NCI-H1694 (cell line): ENCODE measurements at regions not wholly inside any gene's neighbourhood (a gene's known extent, or its start where the extent isn't known, plus 50 kb on each side); places are given as distances from the start of the nearest gene placed in this dataset.
"Not testable (repeated sequence)": the region's sequence is repeated elsewhere in the genome, so short reads cannot be mapped to it uniquely, and the experiment has no call there.

Experiments
- DNase-seq: peaks from one replicate; lab custom pipeline; 2025; lab: John Stamatoyannopoulos, UW

DNA sequence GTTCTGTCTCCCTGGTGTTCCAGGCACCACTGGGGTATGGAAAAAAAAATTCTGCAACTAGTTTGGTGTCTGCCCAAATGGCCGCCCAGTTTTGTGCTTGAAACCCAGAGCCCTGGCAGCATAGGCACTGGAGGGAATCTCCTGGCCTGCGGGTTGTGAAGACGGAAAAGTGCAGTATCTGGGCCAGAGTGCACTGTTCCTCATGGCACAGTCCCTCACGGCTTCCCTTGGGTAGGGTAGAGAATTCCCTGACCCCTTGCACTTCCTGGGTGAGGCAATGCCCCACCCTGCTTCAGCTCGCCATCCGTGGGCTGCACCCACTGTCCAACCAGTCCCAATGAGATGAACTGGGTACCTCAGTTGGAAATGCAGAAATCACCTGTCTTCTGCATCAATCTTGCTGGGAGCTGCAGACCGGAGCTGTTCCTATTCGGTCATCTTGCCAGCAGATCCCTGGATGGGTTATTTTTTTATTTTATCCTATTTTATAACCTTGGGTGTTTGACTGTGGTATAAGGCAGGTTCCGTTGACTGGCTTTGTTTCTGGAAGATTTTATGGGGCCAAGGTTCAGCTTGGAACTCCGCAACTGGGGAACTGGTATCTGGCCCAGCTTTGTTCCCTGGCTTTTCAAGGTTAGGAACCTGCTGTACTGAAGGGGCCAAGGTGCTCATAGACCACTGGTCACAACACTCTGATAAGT, 59.5 kb upstream of the IRAK1BP1 start:
- DNase-seq, result not testable (repeated sequence)

DNA sequence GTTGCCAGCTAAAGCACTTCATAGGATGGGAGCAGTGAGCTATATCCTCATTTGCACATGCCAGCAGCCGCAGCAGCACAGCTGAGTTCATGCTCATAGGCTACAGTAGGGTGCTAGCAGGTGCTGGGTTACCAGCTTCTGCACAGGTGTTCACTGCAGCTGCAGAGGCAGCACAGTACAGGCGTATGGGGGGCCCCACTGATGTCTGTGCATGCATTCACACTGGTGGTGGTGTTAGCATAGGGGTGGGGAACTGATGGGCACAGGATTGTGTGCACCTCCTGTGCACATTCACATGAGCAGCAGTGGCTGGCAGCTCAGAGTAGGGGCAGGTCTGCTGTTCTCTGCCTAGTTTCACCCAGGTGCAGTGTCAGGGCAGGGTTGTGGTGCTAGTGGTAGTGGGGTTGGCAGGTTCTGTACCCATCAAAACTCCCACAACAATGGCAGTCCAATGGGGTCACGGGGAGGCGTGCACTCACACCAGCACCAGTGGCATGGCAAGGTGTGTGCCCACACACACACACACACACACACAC, 58.9 kb upstream of the IRAK1BP1 start:
- no peak for DNase-seq

DNA sequence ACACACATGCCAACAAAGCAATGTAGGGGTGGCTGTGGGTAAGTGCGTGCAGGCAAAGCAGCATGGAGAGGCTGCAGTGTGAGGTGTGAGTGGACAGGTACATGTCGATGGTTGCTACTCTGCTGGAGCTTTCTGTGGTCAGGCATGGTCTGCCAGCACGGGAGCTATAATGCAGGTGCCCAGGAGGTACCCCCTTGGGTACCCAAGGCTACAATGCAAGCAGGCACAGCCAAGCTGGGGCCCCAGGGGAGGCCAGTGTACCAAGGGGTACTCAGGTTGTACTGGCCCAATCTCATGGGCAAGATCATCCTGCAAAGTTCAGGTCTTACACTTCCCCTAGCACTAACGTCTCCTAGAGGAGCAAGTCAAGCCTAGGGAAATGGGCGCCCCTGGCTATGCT, 58.4 kb upstream of the IRAK1BP1 start:
- no peak for DNase-seq

DNA sequence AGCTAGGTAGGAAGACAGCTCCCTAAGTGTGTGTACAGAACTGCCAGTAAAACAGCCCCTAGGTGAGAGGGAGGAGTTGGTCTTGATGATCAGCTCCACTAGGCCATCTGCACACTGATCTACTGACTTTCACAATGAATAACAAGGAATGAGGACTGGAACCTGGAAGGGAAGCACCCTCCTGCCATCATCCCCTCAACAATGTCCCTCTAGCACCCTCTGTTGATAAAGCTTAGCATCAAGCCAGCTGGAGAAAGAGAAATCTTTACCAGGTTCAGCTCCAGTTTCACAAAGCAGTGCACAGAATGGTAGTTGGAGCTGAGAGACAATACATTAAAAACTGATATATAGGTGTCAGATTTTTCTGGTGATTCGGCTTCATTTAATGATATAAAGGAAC, 57.2 kb upstream of the IRAK1BP1 start:
- peak; percentile 19 for DNase-seq

DNA sequence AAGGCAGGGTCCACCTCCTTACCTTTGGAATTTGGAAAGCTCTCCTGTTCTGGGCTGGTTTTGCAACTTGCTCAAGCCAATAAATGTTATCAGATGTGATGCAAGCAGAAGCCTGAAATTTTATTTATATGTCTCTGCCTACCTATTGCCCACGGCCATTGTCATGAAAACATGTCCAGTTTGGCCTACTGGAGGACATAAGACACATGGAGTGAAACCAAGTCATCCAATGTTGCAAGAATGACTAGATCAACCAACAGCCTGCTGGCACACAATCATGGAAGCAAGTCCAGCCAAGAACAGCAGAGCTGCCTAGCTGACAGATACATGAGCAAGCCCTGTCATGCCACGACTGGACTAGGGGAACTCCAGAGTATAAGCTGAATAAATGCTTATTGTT, 56.7 kb upstream of the IRAK1BP1 start:
- DNase-seq, result no peak
